ENCODE measurements at regions not wholly inside any gene's neighbourhood (a gene's known extent, or its start where the extent isn't known, plus 50 kb on each side); places are given as distances from the start of the nearest gene placed in this dataset.

GRCh38 chr5:155753943-155754581 is 572.9 kb upstream of the SGCD start:
- no peak overlapping the region for H3K4me3 ChIP-seq
- no peak for DNase-seq
- H3K36me3 ChIP-seq: no peaks in the 10 kb centered on the region
- intact Hi-C loops (cut with DNase I; ENCODE audit: low total_unique reads): no loop called here
- TF ChIP-seq POLR2AphosphoS5 (IDR thresholded peaks at IDR 0.05) (no peak), CTCF (IDR thresholded peaks at IDR 0.05 in 8 of 11, conservative IDR thresholded peaks at IDR 0.05 in 3 of 11) (no peak), POLR2A (IDR thresholded peaks at IDR 0.05) (no peak)
- peaks cover 0 to 6% (median 0%) of the 10 kb centered on the region in 8 donors for H3K9me3 ChIP-seq
- no peak overlapping the region for H3K27ac ChIP-seq
- H3K4me1 ChIP-seq: no peaks in the 10 kb centered on the region
- 48 to 77% (median 55%) methylated on average over 3 of the region's 3 CpGs for WGBS, 5 donors
- no peaks in the 10 kb centered on the region for H3K27me3 ChIP-seq (replicated peaks in 1 of 7)

- TF ChIP-seq POLR2A (IDR thresholded peaks at IDR 0.05) (no peak), POLR2AphosphoS5 (IDR thresholded peaks at IDR 0.05) (no peak), CTCF (IDR thresholded peaks at IDR 0.05 in 8 of 11, conservative IDR thresholded peaks at IDR 0.05 in 3 of 11) (no peak)
- no peaks in the 10 kb centered on the region for H3K4me1 ChIP-seq
- no peaks in the 10 kb centered on the region for H3K36me3 ChIP-seq
- no peak for DNase-seq
- H3K27ac ChIP-seq: no peak overlapping the region
- intact Hi-C loops (cut with DNase I; ENCODE audit: low total_unique reads): no loop called here
- no peak overlapping the region for H3K4me3 ChIP-seq
- 87 to 96% (median 94%) methylated on average over 2 of the region's 2 CpGs for WGBS, 5 donors
- H3K27me3 ChIP-seq (replicated peaks in 1 of 7): no peaks in the 10 kb centered on the region
- H3K9me3 ChIP-seq: peaks cover 0 to 30% (median 5%) of the 10 kb centered on the region in 8 donors
Measured at GRCh38 chr5:155759252-155759651, 567.7 kb upstream of the SGCD start.

- no peak for TF ChIP-seq POLR2AphosphoS5 (IDR thresholded peaks at IDR 0.05)
- TF ChIP-seq CTCF (IDR thresholded peaks at IDR 0.05 in 8 of 11, conservative IDR thresholded peaks at IDR 0.05 in 3 of 11): no peak
- TF ChIP-seq POLR2A (IDR thresholded peaks at IDR 0.05): no peak
- Histone ChIP-seq H3K4me3 (no peak overlapping the region), H3K9me3 (peaks cover 0 to 30% (median 5%) of the 10 kb centered on the region in 8 donors), H3K4me1 (no peaks in the 10 kb centered on the region), H3K27me3 (replicated peaks in 1 of 7) (no peaks in the 10 kb centered on the region), H3K36me3 (no peaks in the 10 kb centered on the region), H3K27ac (no peak overlapping the region)
- intact Hi-C loops (cut with DNase I; ENCODE audit: low total_unique reads): no loop called here
- DNase-seq: no peak
Measured at GRCh38 chr5:155759984-155760383, 567.0 kb upstream of the SGCD start.

GRCh38 chr5:155761502-155761901 is 565.5 kb upstream of the SGCD start:
- no peak for TF ChIP-seq POLR2AphosphoS5 (IDR thresholded peaks at IDR 0.05)
- TF ChIP-seq CTCF (IDR thresholded peaks at IDR 0.05 in 8 of 11, conservative IDR thresholded peaks at IDR 0.05 in 3 of 11): no peak
- no peak for TF ChIP-seq POLR2A (IDR thresholded peaks at IDR 0.05)
- WGBS, 5 donors: 65 to 90% (median 87%) methylated on average over 2 of the region's 2 CpGs
- DNase-seq: no peak
- no peak overlapping the region for H3K27ac ChIP-seq
- peaks cover 0 to 30% (median 5%) of the 10 kb centered on the region in 8 donors for H3K9me3 ChIP-seq
- H3K36me3 ChIP-seq: no peaks in the 10 kb centered on the region
- H3K4me1 ChIP-seq: no peaks in the 10 kb centered on the region
- intact Hi-C loops (cut with DNase I; ENCODE audit: low total_unique reads): no loop called here
- H3K4me3 ChIP-seq: no peak overlapping the region
- no peaks in the 10 kb centered on the region for H3K27me3 ChIP-seq (replicated peaks in 1 of 7)

Measured in spleen (tissue), 11 donors.